AG04450 (cell line): ENCODE measurements at regions not wholly inside any gene's neighbourhood (a gene's known extent, or its start where the extent isn't known, plus 50 kb on each side); places are given as distances from the start of the nearest gene placed in this dataset.

ENCODE experiments used
- CTCF ChIA-PET: fragments of 300-600, 350-600 bp; formaldehyde crosslinking; extraction: SDS; loops from one replicate; lab custom pipeline; 2022; ENCODE audit warnings: antibody characterized with exemption, inconsistent platforms; lab: Charles Lee
- POLR2A ChIA-PET: fragments of 350-600 bp; formaldehyde crosslinking; extraction: SDS; loops from one replicate; lab custom pipeline; 2021; ENCODE audit warnings: antibody characterized with exemption, inconsistent platforms; lab: Yijun Ruan, JAX
- DNase-seq: peaks from one replicate; pipeline ENCODE4 v3.0.0-alpha.2; 2011; ENCODE audit warnings: low read depth, low spot score
- H3K27ac ChIP-seq: one replicate; pipeline ENCODE4 v1.5.1; 2012; ENCODE audit warnings: low read depth, low read length, control low read depth
- H3K27me3 ChIP-seq: one replicate; pipeline ENCODE4 v1.6.0; 2012; ENCODE audit warnings: low read length; ENCODE audit not compliant: control insufficient read depth, insufficient read depth
- H3K4me3 ChIP-seq: 2 replicates; pipeline ENCODE4 v1.5.1; 2011; ENCODE audit warnings: mild to moderate bottlenecking, low read depth, low read length, control low read depth
- H3K9me3 ChIP-seq: 2 replicates; pipeline ENCODE4 v1.5.1; 2012; ENCODE audit warnings: low read length; ENCODE audit not compliant: control insufficient read depth, insufficient read depth
- CTCF ChIP-seq: IDR thresholded peaks from 2 replicates; pipeline ENCODE4 v1.5.1; 2011; ENCODE audit warnings: low read depth, low read length, control low read depth, inconsistent platforms

DNA sequence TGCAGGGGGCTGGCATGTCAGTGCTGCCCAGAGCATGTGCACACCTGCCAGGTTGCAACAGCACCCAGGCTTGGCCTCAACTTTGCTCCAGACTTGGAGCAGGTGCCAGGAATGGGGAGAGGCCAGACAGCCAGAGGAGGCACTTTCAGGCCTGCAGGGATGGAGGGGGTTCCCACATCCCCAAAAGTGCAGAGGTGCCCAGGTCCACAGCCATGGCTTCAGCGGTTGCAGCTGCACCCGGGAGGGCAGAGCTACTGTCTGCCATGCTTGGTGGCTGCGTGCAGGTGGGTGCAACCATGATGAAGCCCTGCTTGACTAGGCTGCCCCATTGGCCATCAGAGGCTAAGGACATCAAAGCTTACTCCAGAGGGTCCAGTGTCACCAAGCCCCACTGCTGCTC lies 196.8 kb upstream of the VRK2 start:
- TF ChIP-seq CTCF, result no peak
- CTCF ChIA-PET, result interaction anchor here (1.0 kb wide), 1 partner anchor 56 kb away, joined by 4 read pairs; no protein-coding TSS in a partner anchor
- Histone ChIP-seq H3K4me3 (no peak overlapping the region), H3K9me3 (no peaks in the 10 kb centered on the region), H3K27me3 (no peaks in the 10 kb centered on the region), H3K27ac (no peak overlapping the region)
- DNase-seq, result no peak
- POLR2A ChIA-PET, result no interaction called here

- CTCF ChIA-PET, result interaction anchor here (1.0 kb wide), 1 partner anchor 55 kb away, joined by 4 read pairs; no protein-coding TSS in a partner anchor
- H3K9me3 ChIP-seq, result no peaks in the 10 kb centered on the region
- H3K27ac ChIP-seq, result no peak overlapping the region
- H3K27me3 ChIP-seq, result no peaks in the 10 kb centered on the region
- POLR2A ChIA-PET, result no interaction called here
- DNase-seq, result no peak
- no peak overlapping the region for H3K4me3 ChIP-seq
- TF ChIP-seq CTCF, result no peak
Observed at GRCh38 chr2:57850415-57851130, 196.0 kb upstream of the VRK2 start.

GRCh38 chr2:57855212-57855611 lies 191.4 kb upstream of the VRK2 start:
- no peak for TF ChIP-seq CTCF
- ChIA-PET POLR2A (no interaction called here), CTCF (no interaction called here)
- DNase-seq, result no peak
- Histone ChIP-seq H3K9me3 (no peaks in the 10 kb centered on the region), H3K27me3 (no peaks in the 10 kb centered on the region), H3K27ac (no peak overlapping the region), H3K4me3 (no peak overlapping the region)

- no peak for TF ChIP-seq CTCF
- Histone ChIP-seq H3K9me3 (no peaks in the 10 kb centered on the region), H3K27me3 (no peaks in the 10 kb centered on the region), H3K4me3 (no peak overlapping the region), H3K27ac (no peak overlapping the region)
- CTCF ChIA-PET, result no interaction called here
- DNase-seq, result no peak
- POLR2A ChIA-PET, result no interaction called here
Observed at GRCh38 chr2:57859755-57860154, 186.9 kb upstream of the VRK2 start.

DNA sequence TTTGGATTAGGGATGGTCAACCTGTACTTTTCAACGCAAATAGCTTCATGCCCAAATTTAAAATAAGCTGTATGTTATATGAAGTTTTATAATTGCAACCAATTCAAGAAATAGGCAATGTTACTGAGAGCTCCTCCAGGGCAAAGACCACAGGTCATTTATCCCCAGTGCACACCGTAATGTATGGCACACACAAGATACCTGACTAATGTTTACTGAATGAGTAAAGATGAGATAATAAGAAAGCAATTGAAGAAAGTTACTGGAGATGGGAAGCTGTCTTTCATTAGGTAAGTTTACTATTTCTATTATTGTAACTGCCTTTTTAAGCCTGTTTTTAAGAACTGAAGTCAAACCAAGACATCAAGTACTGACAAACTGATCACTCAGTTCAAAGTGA lies 184.5 kb upstream of the VRK2 start:
- CTCF ChIA-PET, result interaction anchor here (1.6 kb wide), 1 partner anchor 44 kb away, joined by 3 read pairs; no protein-coding TSS in a partner anchor
- no peak for TF ChIP-seq CTCF
- no peak overlapping the region for H3K4me3 ChIP-seq

More for the DNA sequence above, 184.5 kb upstream of the VRK2 start:
- POLR2A ChIA-PET, result no interaction called here
- Histone ChIP-seq H3K27ac (no peak overlapping the region), H3K27me3 (no peaks in the 10 kb centered on the region), H3K9me3 (no peaks in the 10 kb centered on the region)
- no peak for DNase-seq
